ENCODE measurements at regions not wholly inside any gene's neighbourhood (a gene's known extent, or its start where the extent isn't known, plus 50 kb on each side); places are given as distances from the start of the nearest gene placed in this dataset.

- H3K4me1 ChIP-seq (ENCODE audit: low read length) = no peaks in the 10 kb centered on the region
- TF ChIP-seq CTCF (IDR thresholded peaks at IDR 0.05; ENCODE audit: low read depth, low read length) (no peak), EZH2phosphoT487 (IDR thresholded peaks at IDR 0.05; ENCODE audit: low read depth) (no peak)
- no peaks in the 10 kb centered on the region for H3K9me3 ChIP-seq (ENCODE audit: insufficient read depth, low read length)
- no peak overlapping the region for H3K27ac ChIP-seq (ENCODE audit: low read length)
- no peak overlapping the region for H3K9ac ChIP-seq (ENCODE audit: low read length)
- no peaks in the 10 kb centered on the region for H4K20me1 ChIP-seq (ENCODE audit: insufficient read depth, low read length)
- H2AFZ ChIP-seq (ENCODE audit: low read depth, low read length) = no peak overlapping the region
- no peaks in the 10 kb centered on the region for H3K27me3 ChIP-seq (ENCODE audit: low read depth, low read length)
- no peak overlapping the region for H3K4me3 ChIP-seq (ENCODE audit: low read length)
- no peak overlapping the region for H3K4me2 ChIP-seq (ENCODE audit: low read length)
- no peaks in the 10 kb centered on the region for H3K79me2 ChIP-seq (ENCODE audit: low read length)
- no peaks in the 10 kb centered on the region for H3K36me3 ChIP-seq (replicated peaks; ENCODE audit: low read depth, low read length)
Measured at GRCh38 chr9:17938035-17938655, 359.3 kb downstream of the SH3GL2 start.

- Histone ChIP-seq H2AFZ (ENCODE audit: low read depth, low read length) (no peak overlapping the region), H3K27me3 (ENCODE audit: low read depth, low read length) (no peaks in the 10 kb centered on the region)
Measured at GRCh38 chr9:17942498-17942897, 363.6 kb downstream of the SH3GL2 start.

GRCh38 chr9:17955409-17955808 lies 376.5 kb downstream of the SH3GL2 start:
- Histone ChIP-seq H2AFZ (ENCODE audit: low read depth, low read length) (no peak overlapping the region), H3K4me1 (ENCODE audit: low read length) (no peaks in the 10 kb centered on the region), H3K4me3 (ENCODE audit: low read length) (no peak overlapping the region), H4K20me1 (ENCODE audit: insufficient read depth, low read length) (no peaks in the 10 kb centered on the region), H3K36me3 (replicated peaks; ENCODE audit: low read depth, low read length) (no peaks in the 10 kb centered on the region), H3K9me3 (ENCODE audit: insufficient read depth, low read length) (no peaks in the 10 kb centered on the region), H3K27me3 (ENCODE audit: low read depth, low read length) (peaks cover 3% of the 10 kb centered on the region; the same call in 1 of the 2 replicates), H3K9ac (ENCODE audit: low read length) (no peak overlapping the region), H3K27ac (ENCODE audit: low read length) (no peak overlapping the region), H3K4me2 (ENCODE audit: low read length) (no peak overlapping the region), H3K79me2 (ENCODE audit: low read length) (no peaks in the 10 kb centered on the region)
- TF ChIP-seq EZH2phosphoT487 (IDR thresholded peaks at IDR 0.05; ENCODE audit: low read depth) (no peak), CTCF (IDR thresholded peaks at IDR 0.05; ENCODE audit: low read depth, low read length) (no peak)

More at GRCh38 chr9:17942498-17942897, 363.6 kb downstream of the SH3GL2 start:
- no peak overlapping the region for H3K27ac ChIP-seq (ENCODE audit: low read length)
- H3K4me3 ChIP-seq (ENCODE audit: low read length) = no peak overlapping the region
- no peaks in the 10 kb centered on the region for H3K36me3 ChIP-seq (replicated peaks; ENCODE audit: low read depth, low read length)
- no peak overlapping the region for H3K9ac ChIP-seq (ENCODE audit: low read length)
- H3K79me2 ChIP-seq (ENCODE audit: low read length) = no peaks in the 10 kb centered on the region
- no peak for TF ChIP-seq EZH2phosphoT487 (IDR thresholded peaks at IDR 0.05; ENCODE audit: low read depth)
- no peak for TF ChIP-seq CTCF (IDR thresholded peaks at IDR 0.05; ENCODE audit: low read depth, low read length)
- no peak overlapping the region for H3K4me2 ChIP-seq (ENCODE audit: low read length)
- no peaks in the 10 kb centered on the region for H3K9me3 ChIP-seq (ENCODE audit: insufficient read depth, low read length)
- H3K4me1 ChIP-seq (ENCODE audit: low read length) = no peaks in the 10 kb centered on the region
- no peaks in the 10 kb centered on the region for H4K20me1 ChIP-seq (ENCODE audit: insufficient read depth, low read length)

GRCh38 chr9:17958363-17958762 lies 379.5 kb downstream of the SH3GL2 start:
- Histone ChIP-seq H3K4me2 (ENCODE audit: low read length) (no peak overlapping the region), H3K4me1 (ENCODE audit: low read length) (no peaks in the 10 kb centered on the region), H4K20me1 (ENCODE audit: insufficient read depth, low read length) (no peaks in the 10 kb centered on the region), H3K9me3 (ENCODE audit: insufficient read depth, low read length) (no peaks in the 10 kb centered on the region), H3K4me3 (ENCODE audit: low read length) (no peak overlapping the region), H3K79me2 (ENCODE audit: low read length) (no peaks in the 10 kb centered on the region), H3K27ac (ENCODE audit: low read length) (no peak overlapping the region), H2AFZ (ENCODE audit: low read depth, low read length) (no peak overlapping the region), H3K9ac (ENCODE audit: low read length) (no peak overlapping the region), H3K36me3 (replicated peaks; ENCODE audit: low read depth, low read length) (no peaks in the 10 kb centered on the region), H3K27me3 (ENCODE audit: low read depth, low read length) (peaks cover 3% of the 10 kb centered on the region; the same call in 1 of the 2 replicates)
- no peak for TF ChIP-seq EZH2phosphoT487 (IDR thresholded peaks at IDR 0.05; ENCODE audit: low read depth)
- TF ChIP-seq CTCF (IDR thresholded peaks at IDR 0.05; ENCODE audit: low read depth, low read length) = no peak
